Pancreas (tissue), 10 donors: ENCODE measurements at regions not wholly inside any gene's neighbourhood (a gene's known extent, or its start where the extent isn't known, plus 50 kb on each side); places are given as distances from the start of the nearest gene placed in this dataset.
"Not testable (repeated sequence)": the region's sequence is repeated elsewhere in the genome, so short reads cannot be mapped to it uniquely, and the experiment has no call there.

ENCODE experiments used
- ATAC-seq, 4 donors: fragments of 200-7000 bp; cut with Tn5 transposase; one replicate each; pipeline versions ENCODE4 v1.8.0 to v1.9.1; 2020; ENCODE audit warnings: mild to moderate bottlenecking in 4 of 4, moderate library complexity in 4 of 4
- DNase-seq, 6 donors: peaks; one replicate each; pipeline ENCODE4 v3.0.0-alpha.2; 2020
- FAIRE-seq: peaks from 2 replicates; lab custom pipeline; 2012; peaks lifted over from hg19 to GRCh38; lab: Jason Lieb, UNC
- H3K27ac ChIP-seq, 4 donors: fragments of 200-600 bp; sonication (generic); 1 replicate in 3 of 4; 2 replicates in 1 of 4; pipeline versions ENCODE4 v1.5.0 to v1.8.0; 2020
- H3K27me3 ChIP-seq, 4 donors: fragments of 200-600 bp; one replicate each; pipeline ENCODE4 v1.8.0; 2021
- H3K36me3 ChIP-seq, 3 donors: fragments of 200-600 bp; sonication (generic) in 1 of 3; one replicate each; pipeline versions ENCODE4 v1.5.0 to v1.8.0; 2020 to 2021
- H3K4me1 ChIP-seq, 3 donors: fragments of 200-600 bp; one replicate each; pipeline ENCODE4 v1.8.0; 2021
- H3K4me3 ChIP-seq, 4 donors: fragments of 200-600 bp; sonication (generic) in 2 of 4; one replicate each; pipeline versions ENCODE4 v1.5.0 to v1.8.0; 2020 to 2021
- H3K9me3 ChIP-seq, 4 donors: fragments of 200-600 bp; one replicate each; pipeline ENCODE4 v1.8.0; 2021
- WGBS, 2 donors: extraction: QIAGEN DNeasy Blood & Tissue Kit; methylation state at CpG; one replicate each; pipeline ENCODE4 v1.1.7; 2013; 5-methylcytosine and 5-hydroxymethylcytosine counted together
- intact Hi-C, 3 donors: fragments of 100-400 bp; cut with DNase I; formaldehyde crosslinking; loops; one replicate each; pipeline versions ENCODE4 v1.11.1 to v1.14.2; 2022
- TF ChIP-seq, protein P1 (sequence below), 4 donors: fragments of 200-600 bp; sonication (generic) in 3 of 4; IDR thresholded peaks; one replicate each; pipeline versions ENCODE4 v1.5.0 to v1.8.0; 2021; ENCODE audit warnings: antibody characterized with exemption in 4 of 4
- donor health status: healthy with polysubstance abuse.
- donor health status: DM: no; HTN: no; CAD: no; lungs with moderate emphysema.
- donor health status: DM: no; HTN: no; CAD: no.
- donor health status: control.
- donor health status: control.
- donor health status: Bipolar disorder and iron deficiency.
- donor health status: DM: yes; HTN: yes; CAD: no.
- donor health status: DM: no; HTN: no; CAD: no.
- donor health status: DM: no; HTN: no; CAD: no.
- donor health status: DM: yes; HTN: yes; CAD: no.

DNA sequence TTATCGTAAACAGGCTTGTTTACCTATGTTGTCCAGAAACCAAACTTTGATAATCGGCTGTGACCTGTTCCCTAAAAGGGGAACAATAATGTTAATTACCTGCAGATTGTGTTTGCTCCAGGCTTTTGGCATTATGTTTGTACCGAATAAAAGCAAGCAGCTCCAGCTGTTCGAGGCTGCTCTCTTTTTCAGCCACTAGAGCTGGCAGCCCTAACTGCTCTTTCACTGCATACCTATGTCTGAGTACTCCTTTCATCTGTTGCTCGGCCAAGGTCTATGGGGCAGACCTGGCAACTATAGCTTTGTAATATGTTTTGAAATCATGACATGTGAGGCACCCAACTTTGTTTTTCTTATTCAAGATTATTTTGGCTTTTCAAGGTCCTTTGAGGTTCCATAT lies 77.8 kb upstream of the EHBP1 start:
- DNase-seq = no peak
- Histone ChIP-seq H3K4me1 (no peaks in the 10 kb centered on the region), H3K27me3 (no peaks in the 10 kb centered on the region), H3K4me3 (no peak overlapping the region), H3K27ac (no peak overlapping the region), H3K9me3 (no peaks in the 10 kb centered on the region), H3K36me3 (no peaks in the 10 kb centered on the region)
- intact Hi-C loops = no loop called here
- WGBS, 2 donors = 56 to 65% methylated on average over 5 of the region's 5 CpGs
- TF ChIP-seq, protein P1, sequence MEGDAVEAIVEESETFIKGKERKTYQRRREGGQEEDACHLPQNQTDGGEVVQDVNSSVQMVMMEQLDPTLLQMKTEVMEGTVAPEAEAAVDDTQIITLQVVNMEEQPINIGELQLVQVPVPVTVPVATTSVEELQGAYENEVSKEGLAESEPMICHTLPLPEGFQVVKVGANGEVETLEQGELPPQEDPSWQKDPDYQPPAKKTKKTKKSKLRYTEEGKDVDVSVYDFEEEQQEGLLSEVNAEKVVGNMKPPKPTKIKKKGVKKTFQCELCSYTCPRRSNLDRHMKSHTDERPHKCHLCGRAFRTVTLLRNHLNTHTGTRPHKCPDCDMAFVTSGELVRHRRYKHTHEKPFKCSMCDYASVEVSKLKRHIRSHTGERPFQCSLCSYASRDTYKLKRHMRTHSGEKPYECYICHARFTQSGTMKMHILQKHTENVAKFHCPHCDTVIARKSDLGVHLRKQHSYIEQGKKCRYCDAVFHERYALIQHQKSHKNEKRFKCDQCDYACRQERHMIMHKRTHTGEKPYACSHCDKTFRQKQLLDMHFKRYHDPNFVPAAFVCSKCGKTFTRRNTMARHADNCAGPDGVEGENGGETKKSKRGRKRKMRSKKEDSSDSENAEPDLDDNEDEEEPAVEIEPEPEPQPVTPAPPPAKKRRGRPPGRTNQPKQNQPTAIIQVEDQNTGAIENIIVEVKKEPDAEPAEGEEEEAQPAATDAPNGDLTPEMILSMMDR (IDR thresholded peaks at IDR 0.05) = no peak
- no peak for ATAC-seq
- FAIRE-seq = no peak

DNA sequence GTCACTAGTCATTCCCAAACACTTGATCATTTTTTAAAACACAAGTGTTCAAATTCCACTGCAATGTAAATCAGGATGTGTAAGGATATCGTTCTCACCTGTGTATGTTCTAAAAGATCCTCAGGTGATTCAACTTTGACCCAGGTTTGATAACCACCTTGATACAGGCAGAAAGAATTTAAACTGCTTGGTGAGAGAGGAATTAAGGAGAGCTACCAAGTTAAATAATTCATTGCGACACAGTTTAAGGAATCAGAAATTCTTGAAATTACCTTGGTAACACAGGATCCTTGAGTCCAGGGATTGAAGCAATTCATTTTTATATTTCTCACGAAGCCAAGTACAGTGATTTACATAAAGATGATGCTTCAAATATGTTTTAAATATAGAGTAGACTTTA lies 80.7 kb upstream of the EHBP1 start:
- no peak overlapping the region for H3K27ac ChIP-seq
- TF ChIP-seq, protein P1 (IDR thresholded peaks at IDR 0.05) = no peak
- no peak overlapping the region for H3K4me3 ChIP-seq
- H3K36me3 ChIP-seq = no peaks in the 10 kb centered on the region
- FAIRE-seq (no peak), DNase-seq (no peak), ATAC-seq (no peak)
- intact Hi-C loops = no loop called here
- H3K9me3 ChIP-seq = no peaks in the 10 kb centered on the region
- H3K4me1 ChIP-seq = no peaks in the 10 kb centered on the region
- no peaks in the 10 kb centered on the region for H3K27me3 ChIP-seq
- WGBS, 2 donors = 48 to 51% methylated on average over 3 of the region's 3 CpGs

DNA sequence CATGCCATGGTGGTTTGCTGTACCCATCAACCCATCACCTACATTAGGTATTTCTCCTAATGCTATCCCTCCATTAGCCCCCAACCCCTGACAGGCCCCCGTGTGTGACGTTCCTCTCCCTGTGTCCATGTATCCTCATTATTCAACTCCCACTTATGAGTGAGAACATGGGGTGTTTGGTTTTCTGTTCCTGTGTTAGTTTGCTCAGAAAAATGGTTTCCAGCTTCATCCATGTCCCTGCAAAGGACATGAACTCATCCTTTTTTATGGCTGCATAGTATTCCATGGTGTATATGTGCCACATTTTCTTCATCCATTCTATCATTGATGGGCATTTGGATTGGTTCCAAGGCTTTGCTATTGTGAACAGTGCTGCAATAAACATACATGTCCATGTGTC lies 89.0 kb upstream of the EHBP1 start:
- H3K9me3 ChIP-seq, H3K27ac ChIP-seq, intact Hi-C loops, H3K27me3 ChIP-seq, ATAC-seq, H3K4me3 ChIP-seq, H3K4me1 ChIP-seq, DNase-seq, FAIRE-seq, H3K36me3 ChIP-seq: not testable (repeated sequence)
- 97 to 100% methylated on average over 2 of the region's 2 CpGs for WGBS, 2 donors

DNA sequence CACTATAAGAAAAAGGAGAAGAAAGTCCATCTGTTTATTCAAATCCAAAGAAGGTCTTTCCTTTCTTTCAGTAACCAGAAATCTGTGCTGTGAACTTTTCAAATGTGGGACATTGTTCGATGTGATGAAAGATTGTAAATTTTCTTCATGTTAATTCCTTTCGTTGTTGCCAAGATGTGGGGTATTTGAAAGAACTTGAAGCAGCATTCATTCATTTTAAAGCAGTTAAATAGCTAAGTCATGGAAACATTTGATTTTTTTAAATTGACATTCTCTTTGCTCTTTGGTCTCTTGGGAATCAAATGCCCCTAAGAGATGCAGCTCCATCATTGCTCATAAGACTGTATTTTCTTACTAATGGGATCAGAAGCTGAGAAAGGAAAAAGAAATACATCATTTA lies 93.7 kb upstream of the EHBP1 start:
- Histone ChIP-seq H3K27me3 (no peaks in the 10 kb centered on the region), H3K4me3 (no peak overlapping the region), H3K4me1 (no peaks in the 10 kb centered on the region), H3K36me3 (no peaks in the 10 kb centered on the region), H3K27ac (no peak overlapping the region), H3K9me3 (no peaks in the 10 kb centered on the region)
- WGBS, 2 donors = 81 to 82% methylated on average over 2 of the region's 2 CpGs
- TF ChIP-seq, protein P1 (IDR thresholded peaks at IDR 0.05) = no peak
- no peak for ATAC-seq
- no peak for DNase-seq
- no peak for FAIRE-seq
- intact Hi-C loops = no loop called here

GRCh38 chr2:62605471-62605870 lies 99.5 kb upstream of the TMEM17 start:
- H3K36me3 ChIP-seq, FAIRE-seq, intact Hi-C loops, ATAC-seq, H3K9me3 ChIP-seq, DNase-seq, H3K4me1 ChIP-seq, H3K27me3 ChIP-seq, H3K4me3 ChIP-seq, H3K27ac ChIP-seq: not testable (repeated sequence)
- WGBS, 2 donors = 82 to 88% methylated on average over 13 of the region's 13 CpGs

DNA sequence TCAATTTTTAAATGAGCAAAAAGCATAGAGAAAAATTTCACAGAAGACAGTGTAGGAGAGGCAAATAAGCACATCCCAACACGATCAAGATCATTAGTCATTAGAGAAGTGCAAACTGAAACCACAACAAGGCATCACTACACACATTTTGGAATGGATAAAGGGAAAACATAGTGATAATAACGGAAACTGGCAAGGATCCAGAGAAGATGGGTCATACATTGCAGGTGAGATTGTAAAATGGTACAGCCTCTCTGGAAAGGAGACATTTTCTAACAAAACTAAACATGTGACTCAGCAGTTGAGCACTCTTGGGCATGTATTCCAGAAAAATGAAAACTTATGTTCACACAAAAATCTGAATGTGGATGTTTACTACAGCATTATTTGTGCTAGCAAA lies 98.3 kb upstream of the TMEM17 start:
- Histone ChIP-seq H3K27ac (no peak overlapping the region), H3K4me3 (no peak overlapping the region), H3K27me3 (no peaks in the 10 kb centered on the region), H3K9me3 (no peaks in the 10 kb centered on the region), H3K36me3 (no peaks in the 10 kb centered on the region), H3K4me1 (no peaks in the 10 kb centered on the region)
- ATAC-seq (no peak), FAIRE-seq (no peak), DNase-seq (no peak)
- 53 to 71% methylated on average over 2 of the region's 2 CpGs for WGBS, 2 donors
- TF ChIP-seq, protein P1 (IDR thresholded peaks at IDR 0.05) = no peak
- intact Hi-C loops = no loop called here
